ENCODE measurements at regions not wholly inside any gene's neighbourhood (a gene's known extent, or its start where the extent isn't known, plus 50 kb on each side); places are given as distances from the start of the nearest gene placed in this dataset.
"Not testable (repeated sequence)": the region's sequence is repeated elsewhere in the genome, so short reads cannot be mapped to it uniquely, and the experiment has no call there.

- H3K27me3 ChIP-seq (ENCODE audit: control insufficient read depth, insufficient read depth); ATAC-seq; DNase-seq; H3K27ac ChIP-seq (ENCODE audit: low read length); intact Hi-C loops (cut with DNase I); H3K9me3 ChIP-seq (ENCODE audit: control insufficient read depth, low read length); H3K4me3 ChIP-seq (ENCODE audit: low read length); H3K4me1 ChIP-seq (ENCODE audit: control insufficient read depth, insufficient read depth, low read length): not testable (repeated sequence)
- 44% methylated on average over 3 of the region's 3 CpGs for WGBS
Observed at GRCh38 chrX:92873359-92874055, 799.9 kb downstream of the NAP1L3 start.

- WGBS: 68% methylated on average over 3 of the region's 3 CpGs
- H3K4me3 ChIP-seq (ENCODE audit: low read length); intact Hi-C loops (cut with DNase I): not testable (repeated sequence)
Observed at GRCh38 chrX:92849998-92850397, 823.4 kb downstream of the NAP1L3 start.

DNA sequence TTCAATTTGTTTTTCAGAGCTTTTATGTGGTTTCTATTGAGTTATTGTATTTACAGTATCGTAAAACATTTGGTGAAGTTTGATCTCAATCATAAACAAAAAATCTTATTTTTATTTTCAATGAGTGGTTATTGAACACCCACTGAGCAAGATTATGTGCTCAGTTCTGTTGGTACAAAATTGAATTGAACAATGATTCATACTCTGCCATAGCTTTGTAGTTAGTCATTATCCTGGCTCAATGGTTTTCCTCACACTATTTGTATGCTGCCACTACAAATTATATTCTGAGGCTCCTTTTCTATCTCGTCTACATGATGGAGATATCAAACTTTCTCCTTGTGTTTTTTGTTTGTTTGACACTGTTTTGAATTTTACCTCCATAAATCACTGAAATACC, 829.5 kb downstream of the NAP1L3 start:
- DNase-seq; H3K27ac ChIP-seq (ENCODE audit: low read length); intact Hi-C loops (cut with DNase I); H3K4me1 ChIP-seq (ENCODE audit: control insufficient read depth, insufficient read depth, low read length); ATAC-seq; H3K27me3 ChIP-seq (ENCODE audit: control insufficient read depth, insufficient read depth); H3K4me3 ChIP-seq (ENCODE audit: low read length); H3K9me3 ChIP-seq (ENCODE audit: control insufficient read depth, low read length): not testable (repeated sequence)
- 97% methylated on average over 1 of the region's 2 CpGs for WGBS

More at GRCh38 chrX:92849998-92850397, 823.4 kb downstream of the NAP1L3 start:
- DNase-seq; H3K9me3 ChIP-seq (ENCODE audit: control insufficient read depth, low read length); H3K4me1 ChIP-seq (ENCODE audit: control insufficient read depth, insufficient read depth, low read length); H3K27me3 ChIP-seq (ENCODE audit: control insufficient read depth, insufficient read depth); ATAC-seq; H3K27ac ChIP-seq (ENCODE audit: low read length): not testable (repeated sequence)

DNA sequence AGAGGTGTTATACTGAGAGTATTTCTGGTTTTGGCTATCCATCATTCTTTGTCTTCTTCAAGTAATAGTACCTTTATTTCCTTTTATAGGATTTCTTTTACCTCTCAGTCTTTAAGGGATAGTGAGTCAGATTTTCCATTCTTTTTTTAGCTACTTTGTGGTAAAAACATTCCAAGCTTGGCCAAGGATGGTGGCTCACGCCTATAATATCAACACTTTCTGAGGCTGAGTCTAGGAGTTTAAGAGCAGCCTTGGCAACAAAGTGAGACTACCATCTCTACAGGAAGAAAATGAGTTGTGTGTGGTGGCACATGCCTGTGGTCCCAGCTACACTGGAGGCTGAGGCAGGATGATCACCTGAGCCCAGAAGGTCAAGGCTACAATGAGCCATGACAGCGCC, 840.6 kb downstream of the NAP1L3 start:
- ATAC-seq; intact Hi-C loops (cut with DNase I); H3K27ac ChIP-seq (ENCODE audit: low read length); H3K4me3 ChIP-seq (ENCODE audit: low read length); H3K27me3 ChIP-seq (ENCODE audit: control insufficient read depth, insufficient read depth); H3K4me1 ChIP-seq (ENCODE audit: control insufficient read depth, insufficient read depth, low read length); H3K9me3 ChIP-seq (ENCODE audit: control insufficient read depth, low read length); DNase-seq: not testable (repeated sequence)
- 64% methylated on average over 2 of the region's 2 CpGs for WGBS

- DNase-seq; intact Hi-C loops (cut with DNase I); H3K4me3 ChIP-seq (ENCODE audit: low read length); H3K27me3 ChIP-seq (ENCODE audit: control insufficient read depth, insufficient read depth); H3K27ac ChIP-seq (ENCODE audit: low read length); H3K9me3 ChIP-seq (ENCODE audit: control insufficient read depth, low read length); H3K4me1 ChIP-seq (ENCODE audit: control insufficient read depth, insufficient read depth, low read length); ATAC-seq: not testable (repeated sequence)
- 91% methylated on average over 6 of the region's 6 CpGs for WGBS
Observed at GRCh38 chrX:92830083-92830482, 843.3 kb downstream of the NAP1L3 start.

DNA sequence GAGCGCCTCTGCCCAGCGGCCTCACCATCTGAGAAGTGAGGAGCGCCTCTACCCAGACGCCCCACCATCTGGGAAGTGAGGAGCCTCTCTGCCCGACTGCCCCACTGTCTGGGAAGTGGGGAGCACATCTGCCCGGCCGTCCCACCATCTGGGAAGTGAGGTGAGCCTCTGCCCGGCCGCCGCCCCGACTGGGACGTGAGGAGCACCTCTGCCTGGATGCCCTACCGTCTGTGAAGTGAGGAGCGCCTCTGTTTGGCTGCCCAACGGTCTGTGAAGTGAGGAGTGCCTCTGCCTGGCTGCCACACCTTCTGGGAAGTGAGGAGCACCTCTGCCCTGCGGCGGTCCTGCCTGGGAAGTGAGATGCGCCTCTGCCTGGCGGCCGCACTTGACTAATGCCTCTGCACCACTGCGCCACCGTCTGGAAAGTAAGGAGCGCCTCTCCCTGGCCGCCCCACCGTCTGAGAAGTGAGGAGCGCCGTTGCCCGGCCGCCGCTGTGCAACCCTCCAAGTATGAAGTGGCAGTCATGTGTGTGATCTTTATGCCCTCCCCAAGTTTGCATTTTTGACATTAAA, 851.7 kb downstream of the NAP1L3 start:
- ATAC-seq; H3K27me3 ChIP-seq (ENCODE audit: control insufficient read depth, insufficient read depth); H3K27ac ChIP-seq (ENCODE audit: low read length); H3K9me3 ChIP-seq (ENCODE audit: control insufficient read depth, low read length); intact Hi-C loops (cut with DNase I); H3K4me3 ChIP-seq (ENCODE audit: low read length); H3K4me1 ChIP-seq (ENCODE audit: control insufficient read depth, insufficient read depth, low read length): not testable (repeated sequence)
- peak in 1 of 3 donors; percentile 19 for DNase-seq
- 87% methylated on average over 29 of the region's 30 CpGs for WGBS

DNA sequence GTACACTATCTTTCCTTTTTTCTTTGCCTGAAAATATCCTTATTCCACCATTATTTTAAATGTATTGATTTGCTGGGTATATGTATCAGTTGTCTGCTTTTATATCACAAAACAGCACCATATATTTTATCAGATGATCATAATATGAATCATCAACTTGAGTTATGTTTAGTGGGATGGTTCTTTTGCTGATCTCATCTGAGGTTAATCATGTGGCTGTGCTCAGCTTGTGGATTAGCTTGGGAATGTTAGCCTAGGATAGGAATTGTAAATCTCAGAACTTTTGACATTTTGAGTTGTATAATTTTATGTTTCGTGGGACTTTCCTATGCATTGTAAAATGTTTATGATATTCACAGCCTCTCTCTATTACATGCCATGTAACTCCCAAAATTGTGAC, 881.3 kb downstream of the NAP1L3 start:
- H3K4me1 ChIP-seq (ENCODE audit: control insufficient read depth, insufficient read depth, low read length); DNase-seq; H3K27me3 ChIP-seq (ENCODE audit: control insufficient read depth, insufficient read depth); H3K4me3 ChIP-seq (ENCODE audit: low read length); H3K9me3 ChIP-seq (ENCODE audit: control insufficient read depth, low read length); H3K27ac ChIP-seq (ENCODE audit: low read length); ATAC-seq; intact Hi-C loops (cut with DNase I): not testable (repeated sequence)
- WGBS: 70% methylated on average over 1 of the region's 1 CpG

DNA sequence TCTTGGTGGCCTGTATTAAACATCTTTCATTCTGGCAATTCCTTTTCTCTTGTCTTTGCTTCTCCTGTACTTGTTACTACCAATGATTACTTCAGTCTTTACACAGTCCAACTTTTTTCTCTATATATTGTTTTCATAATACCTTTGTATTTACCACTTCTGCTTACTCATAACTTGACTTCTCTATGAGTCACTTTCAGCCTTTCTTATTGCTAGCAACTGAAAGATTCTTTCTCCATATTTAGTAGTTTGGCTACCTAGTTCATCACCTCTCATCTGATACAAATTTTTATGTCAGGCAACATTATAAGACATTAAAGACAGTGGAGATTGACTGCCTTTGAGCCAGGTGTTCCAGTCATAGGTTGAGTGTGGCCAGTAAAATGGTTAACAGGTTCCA, 893.3 kb downstream of the NAP1L3 start:
- H3K4me3 ChIP-seq (ENCODE audit: low read length); H3K9me3 ChIP-seq (ENCODE audit: control insufficient read depth, low read length); H3K4me1 ChIP-seq (ENCODE audit: control insufficient read depth, insufficient read depth, low read length); H3K27me3 ChIP-seq (ENCODE audit: control insufficient read depth, insufficient read depth); DNase-seq; intact Hi-C loops (cut with DNase I); H3K27ac ChIP-seq (ENCODE audit: low read length); ATAC-seq: not testable (repeated sequence)

- H3K9me3 ChIP-seq (ENCODE audit: control insufficient read depth, low read length); H3K4me3 ChIP-seq (ENCODE audit: low read length); ATAC-seq; DNase-seq; H3K4me1 ChIP-seq (ENCODE audit: control insufficient read depth, insufficient read depth, low read length); intact Hi-C loops (cut with DNase I); H3K27me3 ChIP-seq (ENCODE audit: control insufficient read depth, insufficient read depth); H3K27ac ChIP-seq (ENCODE audit: low read length): not testable (repeated sequence)
- WGBS: 66% methylated on average over 2 of the region's 2 CpGs
Observed at GRCh38 chrX:92774016-92774415, 899.4 kb downstream of the NAP1L3 start.

- H3K27ac ChIP-seq (ENCODE audit: low read length); ATAC-seq; H3K27me3 ChIP-seq (ENCODE audit: control insufficient read depth, insufficient read depth); H3K4me1 ChIP-seq (ENCODE audit: control insufficient read depth, insufficient read depth, low read length); DNase-seq; intact Hi-C loops (cut with DNase I); H3K4me3 ChIP-seq (ENCODE audit: low read length); H3K9me3 ChIP-seq (ENCODE audit: control insufficient read depth, low read length): not testable (repeated sequence)
- 44% methylated on average over 2 of the region's 2 CpGs for WGBS
Observed at GRCh38 chrX:92760963-92761362, 912.4 kb downstream of the NAP1L3 start.

Data from right cardiac atrium (tissue), 5 donors.